ENCODE measurements at regions not wholly inside any gene's neighbourhood (a gene's known extent, or its start where the extent isn't known, plus 50 kb on each side); places are given as distances from the start of the nearest gene placed in this dataset.

GRCh38 chr21:25494804-25495203 lies 112.5 kb downstream of the MRPL39 start:
- H3K27me3 Mint-ChIP-seq (ENCODE audit: low read depth) = no peaks in the 10 kb centered on the region
- no peak overlapping the region for H3K27ac Mint-ChIP-seq
- TF ChIP-seq CTCF (IDR thresholded peaks at IDR 0.05; ENCODE audit: unreplicated experiment in 3 of 3) = no peak
- no peaks in the 10 kb centered on the region for H3K36me3 Mint-ChIP-seq (ENCODE audit: low read depth)
- no peaks in the 10 kb centered on the region for H3K4me1 Mint-ChIP-seq
- no peak overlapping the region for H3K4me3 Mint-ChIP-seq
- no peaks in the 10 kb centered on the region for H3K9me3 Mint-ChIP-seq

- H3K27ac Mint-ChIP-seq = no peak overlapping the region
- no peaks in the 10 kb centered on the region for H3K4me1 Mint-ChIP-seq
- no peak for TF ChIP-seq CTCF (IDR thresholded peaks at IDR 0.05; ENCODE audit: unreplicated experiment in 3 of 3)
- no peaks in the 10 kb centered on the region for H3K36me3 Mint-ChIP-seq (ENCODE audit: low read depth)
- no peaks in the 10 kb centered on the region for H3K9me3 Mint-ChIP-seq
- no peak overlapping the region for H3K4me3 Mint-ChIP-seq
- H3K27me3 Mint-ChIP-seq (ENCODE audit: low read depth) = no peaks in the 10 kb centered on the region
Measured at GRCh38 chr21:25493722-25494121, 113.6 kb downstream of the MRPL39 start.

- no peak overlapping the region for H3K4me3 Mint-ChIP-seq
- no peaks in the 10 kb centered on the region for H3K27me3 Mint-ChIP-seq (ENCODE audit: low read depth)
- no peak for TF ChIP-seq CTCF (IDR thresholded peaks at IDR 0.05; ENCODE audit: unreplicated experiment in 3 of 3)
- H3K9me3 Mint-ChIP-seq = no peaks in the 10 kb centered on the region
- no peak overlapping the region for H3K27ac Mint-ChIP-seq
- no peaks in the 10 kb centered on the region for H3K36me3 Mint-ChIP-seq (ENCODE audit: low read depth)
- no peaks in the 10 kb centered on the region for H3K4me1 Mint-ChIP-seq
Measured at GRCh38 chr21:25491267-25491666, 116.0 kb downstream of the MRPL39 start.

GRCh38 chr21:25490742-25491141 lies 116.5 kb downstream of the MRPL39 start:
- Mint-ChIP-seq H3K4me1 (no peaks in the 10 kb centered on the region), H3K27me3 (ENCODE audit: low read depth) (no peaks in the 10 kb centered on the region), H3K36me3 (ENCODE audit: low read depth) (no peaks in the 10 kb centered on the region), H3K4me3 (no peak overlapping the region), H3K27ac (no peak overlapping the region), H3K9me3 (no peaks in the 10 kb centered on the region)
- TF ChIP-seq CTCF (IDR thresholded peaks at IDR 0.05; ENCODE audit: unreplicated experiment in 3 of 3) = no peak

- Mint-ChIP-seq H3K4me3 (no peak overlapping the region), H3K27ac (no peak overlapping the region), H3K4me1 (no peaks in the 10 kb centered on the region), H3K27me3 (ENCODE audit: low read depth) (no peaks in the 10 kb centered on the region), H3K36me3 (ENCODE audit: low read depth) (no peaks in the 10 kb centered on the region), H3K9me3 (no peaks in the 10 kb centered on the region)
- TF ChIP-seq CTCF (IDR thresholded peaks at IDR 0.05; ENCODE audit: unreplicated experiment in 3 of 3) = no peak
Measured at GRCh38 chr21:25489673-25490072, 117.6 kb downstream of the MRPL39 start.

GRCh38 chr21:25487046-25487594 lies 120.2 kb downstream of the MRPL39 start:
- Mint-ChIP-seq H3K4me1 (no peaks in the 10 kb centered on the region), H3K9me3 (peaks cover 14% of the 10 kb centered on the region), H3K27me3 (ENCODE audit: low read depth) (no peaks in the 10 kb centered on the region), H3K36me3 (ENCODE audit: low read depth) (peaks cover 6% of the 10 kb centered on the region), H3K27ac (no peak overlapping the region), H3K4me3 (no peak overlapping the region)
- no peak for TF ChIP-seq CTCF (IDR thresholded peaks at IDR 0.05; ENCODE audit: unreplicated experiment in 3 of 3)

All from nephron (organoid).